Central memory CD4-positive, alpha-beta T cell (primary cell): ENCODE measurements at regions not wholly inside any gene's neighbourhood (a gene's known extent, or its start where the extent isn't known, plus 50 kb on each side); places are given as distances from the start of the nearest gene placed in this dataset.
"Not testable (repeated sequence)": the region's sequence is repeated elsewhere in the genome, so short reads cannot be mapped to it uniquely, and the experiment has no call there.

Source experiments
- DNase-seq: peaks from one replicate; pipeline ENCODE4 v3.0.0; 2022

- DNase-seq = no peak
Measured at GRCh38 chr12:69136931-69137613, 102.3 kb upstream of the CPSF6 start.

GRCh38 chr12:69141074-69141473 is 98.3 kb upstream of the CPSF6 start:
- DNase-seq = no peak

GRCh38 chr12:69149270-69149669 is 90.1 kb upstream of the CPSF6 start:
- DNase-seq = no peak

GRCh38 chr12:69150083-69150795 is 89.1 kb upstream of the CPSF6 start:
- DNase-seq = no peak

GRCh38 chr12:69150796-69151127 is 88.6 kb upstream of the CPSF6 start:
- no peak for DNase-seq

- DNase-seq = no peak
Measured at GRCh38 chr12:69151254-69151764, 88.1 kb upstream of the CPSF6 start.

GRCh38 chr12:69154585-69155363 is 84.6 kb upstream of the CPSF6 start:
- DNase-seq = peak; percentile 68

GRCh38 chr12:69157023-69157655 is 82.2 kb upstream of the CPSF6 start:
- DNase-seq = peak; percentile 80

- peak; percentile 62 for DNase-seq
Measured at GRCh38 chr12:69161829-69162228, 77.5 kb upstream of the CPSF6 start.

GRCh38 chr12:69163681-69164362 is 75.5 kb upstream of the CPSF6 start:
- DNase-seq = no peak

GRCh38 chr12:69167648-69168165 is 71.7 kb upstream of the CPSF6 start:
- DNase-seq = no peak

GRCh38 chr12:69168363-69168762 is 71.0 kb upstream of the CPSF6 start:
- no peak for DNase-seq

GRCh38 chr12:69168828-69169227 is 70.5 kb upstream of the CPSF6 start:
- no peak for DNase-seq

- no peak for DNase-seq
Measured at GRCh38 chr12:69170293-69170692, 69.1 kb upstream of the CPSF6 start.

GRCh38 chr12:69171881-69172280 is 67.5 kb upstream of the CPSF6 start:
- no peak for DNase-seq

GRCh38 chr12:69172491-69172890 is 66.9 kb upstream of the CPSF6 start:
- no peak for DNase-seq

- no peak for DNase-seq
Measured at GRCh38 chr12:69173368-69173767, 66.0 kb upstream of the CPSF6 start.

- DNase-seq = no peak
Measured at GRCh38 chr12:69179786-69180185, 59.6 kb upstream of the CPSF6 start.

- not testable (repeated sequence) for DNase-seq
Measured at GRCh38 chr12:69187572-69187971, 51.8 kb upstream of the CPSF6 start.

GRCh38 chr12:69189378-69189978 is 49.9 kb upstream of the CPSF6 start:
- DNase-seq = no peak
